Fibroblast of skin of right biceps (primary cell): ENCODE measurements at regions not wholly inside any gene's neighbourhood (a gene's known extent, or its start where the extent isn't known, plus 50 kb on each side); places are given as distances from the start of the nearest gene placed in this dataset.
"Not testable (repeated sequence)": the region's sequence is repeated elsewhere in the genome, so short reads cannot be mapped to it uniquely, and the experiment has no call there.

Experiments used
- DNase-seq: peaks from one replicate; pipeline ENCODE4 v3.0.0-alpha.2; 2013

DNA sequence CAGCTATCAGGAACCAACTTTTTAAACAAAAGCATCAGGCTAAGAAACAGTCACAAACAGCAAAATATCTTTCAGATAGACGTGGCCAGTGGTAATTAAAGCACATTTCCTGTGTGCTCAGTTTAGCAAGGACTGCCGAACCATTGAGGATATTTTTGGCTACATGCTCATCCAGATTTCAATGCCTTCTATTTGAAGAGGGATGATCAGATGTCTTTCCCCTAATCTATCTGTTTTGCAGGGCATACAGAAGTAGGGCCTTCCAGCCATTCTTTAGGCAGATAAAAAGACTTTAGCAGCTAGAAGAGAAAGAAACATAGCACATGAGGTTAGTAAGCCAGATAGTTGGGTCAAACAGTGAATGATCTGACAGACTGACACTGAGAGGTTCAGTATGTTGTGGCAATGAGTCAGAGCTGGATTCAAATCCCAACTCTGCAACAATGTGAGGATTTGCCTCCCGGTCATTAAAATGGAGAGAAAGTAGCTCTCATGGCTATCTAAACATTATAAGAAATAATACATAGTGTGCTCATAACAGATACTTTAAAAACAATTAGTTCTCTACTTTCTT lies 100.0 kb upstream of the PRKG2 start:
- DNase-seq, result peak; percentile 71

DNA sequence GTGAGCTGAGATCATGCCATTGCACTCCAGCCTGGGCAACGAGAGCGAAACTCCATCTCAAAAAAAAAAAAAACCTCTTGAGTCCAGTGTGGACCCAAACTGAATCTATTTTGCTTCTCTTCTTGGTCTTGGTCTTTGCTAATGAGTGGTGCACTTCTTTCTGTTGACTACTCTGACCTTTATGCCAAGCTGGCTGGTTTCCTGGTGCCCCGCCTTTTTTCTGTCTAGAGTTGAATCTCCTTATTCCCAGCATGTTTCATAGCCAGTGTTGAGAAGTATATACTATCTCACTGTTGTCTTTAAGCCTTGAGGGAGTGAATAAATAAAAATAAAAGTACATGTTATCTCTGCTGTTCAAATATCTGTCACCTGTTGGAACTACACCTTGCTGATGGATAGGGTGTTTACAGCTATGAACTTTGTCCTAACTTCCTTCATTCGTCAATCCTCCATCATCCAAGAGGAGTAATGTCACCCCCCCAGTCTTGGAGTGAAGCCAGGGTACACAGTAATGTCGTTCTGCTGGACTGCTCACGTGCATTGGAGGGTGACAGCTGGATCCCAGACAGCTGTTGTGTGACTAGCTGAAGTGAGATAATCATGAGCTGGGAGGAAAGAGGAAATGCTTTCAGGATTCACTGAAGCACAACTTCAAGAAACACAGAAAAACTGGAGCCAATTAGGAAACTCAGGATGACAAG lies 99.3 kb upstream of the PRKG2 start:
- peak; percentile 85 for DNase-seq

DNA sequence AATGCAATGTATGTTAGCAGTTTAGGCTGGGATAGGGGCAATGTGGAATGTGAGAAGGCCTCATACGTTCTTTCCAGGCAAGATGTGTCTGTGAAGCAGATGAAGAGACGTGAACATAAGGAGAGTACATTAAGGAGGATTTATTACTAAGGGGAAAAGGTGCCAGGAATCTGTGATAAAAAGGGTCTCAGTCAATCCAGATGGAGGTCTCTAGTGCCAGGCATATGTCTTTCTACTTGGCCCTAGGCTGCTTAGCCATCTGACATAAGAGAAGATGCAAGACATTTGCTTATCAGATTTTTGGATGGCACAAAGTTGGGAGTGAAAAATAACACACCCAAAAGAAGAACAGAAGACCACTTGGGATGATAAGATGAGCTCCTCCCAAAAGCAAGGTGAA lies 93.0 kb upstream of the PRKG2 start:
- DNase-seq, result no peak

DNA sequence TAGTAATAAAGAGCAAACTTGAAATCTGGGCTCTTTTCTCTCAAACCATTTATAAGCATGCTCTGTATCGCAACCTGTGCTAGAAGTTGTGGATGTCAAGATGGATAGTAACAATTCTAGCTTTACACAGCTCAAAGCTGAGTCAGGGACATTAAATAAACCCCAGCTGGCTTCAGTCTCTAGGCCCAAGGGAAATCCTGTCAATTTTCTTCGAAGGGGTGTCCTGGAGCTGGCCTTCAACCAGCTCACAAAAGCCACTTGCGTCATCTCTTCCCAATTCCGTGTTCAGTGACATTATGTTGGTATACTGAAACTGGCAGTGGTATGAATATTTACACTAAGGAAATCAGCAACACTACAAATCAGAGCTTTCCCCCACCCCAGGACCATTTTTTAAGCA lies 89.8 kb upstream of the PRKG2 start:
- no peak for DNase-seq

DNA sequence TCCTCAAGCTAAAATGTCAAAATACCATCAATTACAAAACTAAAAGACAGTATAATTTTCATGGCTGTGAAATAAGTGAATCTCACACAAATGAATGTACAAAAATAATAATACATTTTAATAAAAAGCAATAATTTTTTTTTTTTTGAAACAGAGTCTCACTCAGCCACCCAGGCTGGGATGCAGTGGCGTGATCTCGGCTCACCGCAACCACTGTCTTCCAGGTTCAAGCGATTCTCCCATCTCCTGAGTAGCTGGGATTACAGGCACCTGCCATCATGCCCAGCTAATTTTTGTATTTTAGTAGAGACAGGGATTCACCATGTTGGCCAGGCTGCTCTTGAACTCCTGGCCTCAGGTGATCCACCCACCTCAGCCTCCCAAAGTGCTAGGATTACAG lies 85.3 kb upstream of the PRKG2 start:
- not testable (repeated sequence) for DNase-seq

DNA sequence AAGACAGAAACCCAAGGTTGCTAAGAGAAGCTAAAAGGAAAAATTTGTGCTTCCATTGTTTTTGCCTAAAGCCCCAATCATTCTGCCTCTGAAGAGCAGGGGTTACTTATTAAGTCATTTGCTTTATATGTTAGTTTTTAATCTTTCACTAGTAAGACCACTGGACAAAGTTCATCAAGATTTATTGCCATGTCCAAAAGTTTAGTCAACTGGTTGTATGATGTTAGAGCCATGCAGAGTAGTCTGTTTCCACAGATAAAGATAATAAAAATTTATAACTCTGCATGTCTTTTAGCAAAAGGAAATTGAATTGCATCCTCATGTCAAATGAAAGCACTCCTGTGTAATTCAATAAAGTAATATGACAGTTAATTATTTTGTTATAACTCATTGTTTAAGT lies 75.8 kb upstream of the PRKG2 start:
- no peak for DNase-seq

DNA sequence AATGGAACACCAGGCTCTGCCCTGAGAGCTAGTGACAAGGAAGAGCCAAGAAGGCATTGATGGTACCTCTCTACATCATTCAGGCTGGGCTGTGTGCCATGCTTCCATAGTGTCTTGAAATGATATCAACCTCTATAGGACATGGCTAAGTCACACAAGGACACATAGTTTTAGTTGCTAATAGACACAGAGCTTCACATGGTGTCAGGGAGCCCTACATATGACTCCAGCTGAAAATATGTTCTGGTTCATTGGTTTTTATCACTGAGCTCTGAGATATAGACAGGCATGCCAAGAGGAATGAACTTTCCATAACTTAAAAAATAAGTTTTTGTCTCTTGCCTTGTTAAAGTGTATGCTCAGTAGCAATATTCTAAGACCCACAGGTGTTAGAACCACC lies 72.1 kb upstream of the PRKG2 start:
- peak; percentile 6 for DNase-seq

DNA sequence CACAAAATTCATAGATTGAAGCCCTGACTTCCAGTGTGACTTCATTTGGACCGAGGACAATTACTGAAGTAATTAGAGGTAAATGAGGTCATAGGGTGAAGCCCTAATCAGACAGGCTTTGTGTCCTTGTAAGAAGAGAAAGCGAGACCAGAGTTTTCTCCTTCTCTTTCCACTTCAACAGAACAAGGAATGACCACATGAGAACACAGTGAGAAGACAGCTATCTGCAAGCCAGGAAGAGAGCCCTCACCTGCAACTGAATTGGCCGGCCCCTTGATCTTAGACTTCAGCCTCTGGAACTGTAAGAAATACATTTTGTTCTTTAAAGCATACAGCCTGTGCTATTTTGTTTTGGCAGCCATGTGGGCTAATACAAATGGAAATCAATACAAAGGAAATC lies 67.1 kb upstream of the PRKG2 start:
- DNase-seq, result no peak

DNA sequence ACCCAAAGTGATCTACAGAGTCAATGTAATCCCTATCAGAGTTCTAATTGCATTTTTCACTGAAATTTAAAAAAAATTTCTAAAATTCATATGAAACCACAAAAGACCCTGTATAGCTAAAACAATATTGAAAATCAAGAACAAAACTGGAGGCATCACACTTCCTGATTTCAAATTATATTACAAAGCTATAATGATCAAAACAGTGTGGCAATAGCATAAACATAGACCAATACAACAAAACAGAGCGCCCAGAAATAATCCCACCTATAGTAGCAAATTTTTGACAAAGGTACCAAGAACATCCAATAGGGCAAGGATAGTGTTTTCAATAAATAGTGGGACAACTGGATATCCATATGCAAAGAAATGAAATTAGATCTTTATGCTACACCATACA lies 59.4 kb upstream of the PRKG2 start:
- no peak for DNase-seq

DNA sequence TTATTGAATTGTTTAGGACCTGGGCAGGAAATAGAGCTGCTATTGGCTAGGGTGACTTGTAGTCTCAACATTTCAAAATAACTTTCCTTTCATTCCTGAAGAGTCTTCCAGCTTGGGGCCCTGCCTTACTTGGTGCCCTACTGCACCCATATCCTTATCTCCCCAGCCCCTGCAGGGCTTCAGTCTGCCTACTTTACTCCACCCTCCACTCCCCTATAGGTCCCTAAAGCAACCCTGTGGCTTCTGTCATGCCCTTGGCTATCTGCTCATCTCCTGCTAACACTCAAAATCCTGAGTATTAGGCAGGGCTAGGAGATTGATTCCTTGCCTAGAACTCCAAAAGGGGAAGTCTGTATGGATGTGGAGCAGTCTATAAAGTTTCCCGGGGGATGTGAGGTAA lies 57.6 kb upstream of the PRKG2 start:
- DNase-seq, result no peak
